ENCODE measurements at regions not wholly inside any gene's neighbourhood (a gene's known extent, or its start where the extent isn't known, plus 50 kb on each side); places are given as distances from the start of the nearest gene placed in this dataset.

- Histone ChIP-seq H3K36me3 (no peaks in the 10 kb centered on the region), H3K27ac (no peak overlapping the region), H3K27me3 (no peaks in the 10 kb centered on the region), H3K9me3 (no peaks in the 10 kb centered on the region), H3K4me1 (no peaks in the 10 kb centered on the region), H3K4me3 (no peak overlapping the region)
- no peak for FAIRE-seq
- TF ChIP-seq CTCF (IDR thresholded peaks at IDR 0.05): no peak
- no peak for DNase-seq
- 46 to 51% methylated on average over 5 of the region's 5 CpGs for WGBS, 2 donors
- intact Hi-C loops (cut with DNase I): no loop called here
- ATAC-seq: no peak
Observed at GRCh38 chr4:135249024-135249423, 1047.4 kb upstream of the PABPC4L start.

GRCh38 chr4:135244696-135245095, 1043.1 kb upstream of the PABPC4L start:
- H3K27me3 ChIP-seq: no peaks in the 10 kb centered on the region
- 19 to 40% methylated on average over 2 of the region's 2 CpGs for WGBS, 2 donors
- H3K4me3 ChIP-seq: no peak overlapping the region
- H3K9me3 ChIP-seq: no peaks in the 10 kb centered on the region
- no peak for TF ChIP-seq CTCF (IDR thresholded peaks at IDR 0.05)
- FAIRE-seq: no peak
- intact Hi-C loops (cut with DNase I): no loop called here
- no peaks in the 10 kb centered on the region for H3K36me3 ChIP-seq
- H3K27ac ChIP-seq: no peak overlapping the region
- no peak for ATAC-seq
- H3K4me1 ChIP-seq: no peaks in the 10 kb centered on the region
- DNase-seq: no peak

DNA sequence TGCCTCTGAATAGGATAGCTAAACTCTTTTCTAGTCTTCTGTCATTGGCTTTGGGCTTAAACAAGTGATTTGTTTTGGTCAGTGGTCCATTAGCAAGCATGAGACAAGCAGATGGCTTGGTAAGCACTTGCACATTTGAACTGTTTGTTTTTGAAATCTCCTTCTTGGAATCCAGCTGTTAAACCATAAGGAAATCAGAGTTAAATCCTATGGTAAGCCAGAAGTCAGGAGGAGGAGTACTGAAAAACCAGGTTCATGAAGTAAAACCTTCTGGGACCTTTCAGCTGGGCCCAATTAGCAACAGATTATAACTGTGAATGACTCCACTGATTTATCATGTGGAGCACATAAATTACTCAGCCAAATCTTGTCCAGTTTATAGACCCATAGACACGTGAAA, 1042.5 kb upstream of the PABPC4L start:
- no peak for TF ChIP-seq CTCF (IDR thresholded peaks at IDR 0.05)
- intact Hi-C loops (cut with DNase I): no loop called here
- 3 to 9% methylated on average over 1 of the region's 1 CpG for WGBS, 2 donors
- FAIRE-seq (no peak), ATAC-seq (no peak), DNase-seq (no peak)
- H3K4me1 ChIP-seq: no peaks in the 10 kb centered on the region
- H3K27ac ChIP-seq: no peak overlapping the region
- H3K27me3 ChIP-seq: no peaks in the 10 kb centered on the region
- no peaks in the 10 kb centered on the region for H3K9me3 ChIP-seq
- H3K36me3 ChIP-seq: no peaks in the 10 kb centered on the region
- H3K4me3 ChIP-seq: no peak overlapping the region

DNA sequence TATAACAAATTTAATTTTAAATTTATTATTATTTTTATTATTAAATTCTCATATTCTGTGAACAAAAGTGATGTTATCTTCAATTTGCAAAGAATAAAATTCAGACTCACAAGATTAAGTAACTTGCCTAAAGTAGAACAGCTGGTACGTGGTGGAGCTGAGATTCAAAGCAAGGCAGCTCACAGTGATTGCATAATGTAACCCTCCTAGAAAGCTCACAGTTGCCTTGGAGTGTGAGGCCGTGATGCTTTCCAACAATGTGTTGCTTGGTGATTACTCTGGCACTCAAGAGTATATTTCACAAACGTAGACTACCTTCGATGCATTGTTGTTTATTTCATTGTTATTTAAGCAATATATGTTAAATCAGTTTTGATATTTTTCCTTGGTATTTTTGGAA, 1039.2 kb upstream of the PABPC4L start:
- TF ChIP-seq CTCF (IDR thresholded peaks at IDR 0.05): no peak
- intact Hi-C loops (cut with DNase I): no loop called here
- no peaks in the 10 kb centered on the region for H3K36me3 ChIP-seq
- H3K27ac ChIP-seq: no peak overlapping the region
- no peak overlapping the region for H3K4me3 ChIP-seq
- no peak for ATAC-seq
- no peak for DNase-seq
- 55 to 61% methylated on average over 4 of the region's 4 CpGs for WGBS, 2 donors
- no peaks in the 10 kb centered on the region for H3K27me3 ChIP-seq
- H3K9me3 ChIP-seq: no peaks in the 10 kb centered on the region
- no peak for FAIRE-seq
- H3K4me1 ChIP-seq: no peaks in the 10 kb centered on the region

DNA sequence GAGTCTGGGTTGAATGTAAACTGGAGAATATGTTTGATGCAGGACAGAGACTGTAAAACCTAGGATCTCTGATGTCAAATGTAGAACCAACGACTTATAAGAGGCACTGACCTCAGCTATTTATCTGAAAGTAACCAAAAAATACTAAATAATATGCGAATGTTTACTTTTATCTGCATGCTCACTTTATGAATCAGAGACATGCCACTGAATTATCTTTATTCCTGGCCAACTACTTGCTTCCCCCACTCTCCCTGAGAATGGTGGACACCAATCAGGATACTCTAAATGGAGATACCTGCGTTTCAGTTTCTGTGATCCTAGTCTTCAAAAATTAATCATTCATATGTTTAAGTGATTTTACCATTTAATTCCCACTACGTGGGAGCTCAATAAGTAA, 1038.4 kb upstream of the PABPC4L start:
- ATAC-seq: no peak

More for the DNA sequence above, 1038.4 kb upstream of the PABPC4L start:
- no peak for FAIRE-seq
- no peak for TF ChIP-seq CTCF (IDR thresholded peaks at IDR 0.05)
- no peaks in the 10 kb centered on the region for H3K27me3 ChIP-seq
- intact Hi-C loops (cut with DNase I): no loop called here
- H3K9me3 ChIP-seq: no peaks in the 10 kb centered on the region
- H3K36me3 ChIP-seq: no peaks in the 10 kb centered on the region
- DNase-seq: no peak
- WGBS, 2 donors: 42 to 52% methylated on average over 4 of the region's 4 CpGs
- no peak overlapping the region for H3K27ac ChIP-seq
- H3K4me1 ChIP-seq: no peaks in the 10 kb centered on the region
- no peak overlapping the region for H3K4me3 ChIP-seq

All from pancreas (tissue), 10 donors.